ENCODE measurements at regions not wholly inside any gene's neighbourhood (a gene's known extent, or its start where the extent isn't known, plus 50 kb on each side); places are given as distances from the start of the nearest gene placed in this dataset.

GRCh38 chr5:135693371-135693955 lies 114.7 kb upstream of the CXCL14 start:
- TF ChIP-seq CTCF (IDR thresholded peaks at IDR 0.05; ENCODE audit: control extremely low read depth in 1 of 3, insufficient read depth in 1 of 3, low read depth in 1 of 3, low read length in 3 of 3) (no peak), JUND (IDR thresholded peaks at IDR 0.05; ENCODE audit: low read length) (no peak), YY1 (IDR thresholded peaks at IDR 0.05; ENCODE audit: low read depth, low read length) (no peak), SIN3A (conservative IDR thresholded peaks at IDR 0.05 in 1 of 2, IDR thresholded peaks at IDR 0.05 in 1 of 2; ENCODE audit: low read depth in 1 of 2, low read length in 2 of 2) (no peak), POLR2AphosphoS5 (IDR thresholded peaks at IDR 0.05; ENCODE audit: low read depth, low read length) (no peak), CEBPB (IDR thresholded peaks at IDR 0.05; ENCODE audit: low read depth, low read length) (no peak), ZNF274 (IDR thresholded peaks at IDR 0.05; ENCODE audit: borderline replicate concordance, extremely low read depth, low read length) (no peak), EZH2 (IDR thresholded peaks at IDR 0.05; ENCODE audit: low read depth, low read length, severe bottlenecking) (no peak), ATF3 (IDR thresholded peaks at IDR 0.05; ENCODE audit: insufficient read depth, low read depth, low read length) (no peak), TEAD4 (IDR thresholded peaks at IDR 0.05; ENCODE audit: low read depth, low read length) (no peak)

Data from H1 (cell line).